Osteoblast (primary cell): ENCODE measurements at regions not wholly inside any gene's neighbourhood (a gene's known extent, or its start where the extent isn't known, plus 50 kb on each side); places are given as distances from the start of the nearest gene placed in this dataset.

Experiments used
- DNase-seq: peaks from one replicate; pipeline ENCODE4 v3.0.0; 2011; ENCODE audit warnings: low spot score, mixed read lengths; ENCODE audit not compliant: insufficient read length; ENCODE audit errors: missing footprints
- H2AFZ ChIP-seq: 2 replicates; pipeline ENCODE4 v1.6.0; 2011; ENCODE audit warnings: mild to moderate bottlenecking, low read length
- H3K27ac ChIP-seq: 2 replicates; pipeline ENCODE4 v1.5.1; 2011; ENCODE audit warnings: mild to moderate bottlenecking, low read depth, low read length, moderate library complexity
- H3K27me3 ChIP-seq: 2 replicates; pipeline ENCODE4 v1.6.0; 2012; ENCODE audit warnings: mild to moderate bottlenecking, control low read depth, inconsistent platforms, low read length, moderate library complexity; ENCODE audit not compliant: insufficient read depth
- H3K36me3 ChIP-seq: 2 replicates; pipeline ENCODE4 v1.5.1; 2011; ENCODE audit warnings: mild to moderate bottlenecking, low read length, control low read depth, moderate library complexity; ENCODE audit not compliant: insufficient read depth
- H3K4me1 ChIP-seq: 2 replicates; pipeline ENCODE4 v1.5.1; 2011; ENCODE audit warnings: mild to moderate bottlenecking, low read length, control low read depth, moderate library complexity; ENCODE audit not compliant: insufficient read depth
- H3K4me2 ChIP-seq: 2 replicates; pipeline ENCODE4 v1.6.0; 2011; ENCODE audit warnings: mild to moderate bottlenecking, low read length; ENCODE audit not compliant: insufficient read depth
- H3K4me3 ChIP-seq: fragments of 200-600 bp; sonication (generic); 3 replicates; pipeline ENCODE4 v1.5.1; 2012; ENCODE audit warnings: mild to moderate bottlenecking, low read length, inconsistent platforms; ENCODE audit not compliant: insufficient read depth
- H3K79me2 ChIP-seq: 2 replicates; pipeline ENCODE4 v1.6.0; 2012; ENCODE audit warnings: mild to moderate bottlenecking, low read length, control low read depth, inconsistent platforms; ENCODE audit not compliant: insufficient read depth
- H3K9me3 ChIP-seq: 2 replicates; pipeline ENCODE4 v1.5.1; 2011; ENCODE audit warnings: low read depth, low read length, control low read depth
- H4K20me1 ChIP-seq: 2 replicates; pipeline ENCODE4 v1.6.0; 2012; ENCODE audit warnings: mild to moderate bottlenecking, low read length, control low read depth; ENCODE audit not compliant: insufficient read depth
- CTCF ChIP-seq: IDR thresholded peaks from 2 replicates; pipeline ENCODE4 v1.5.1; 2011; ENCODE audit warnings: mild to moderate bottlenecking, low read depth, low read length, moderate library complexity; ENCODE audit errors: extremely low read depth

- Histone ChIP-seq H3K4me3 (no peak overlapping the region), H2AFZ (no peak overlapping the region), H3K4me2 (no peak overlapping the region), H4K20me1 (no peaks in the 10 kb centered on the region), H3K9me3 (no peaks in the 10 kb centered on the region), H3K4me1 (no peaks in the 10 kb centered on the region), H3K36me3 (no peaks in the 10 kb centered on the region), H3K27ac (no peak overlapping the region), H3K79me2 (no peaks in the 10 kb centered on the region), H3K27me3 (no peaks in the 10 kb centered on the region)
- DNase-seq = no peak
- TF ChIP-seq CTCF = peak; percentile 43
Observed at GRCh38 chr5:60395712-60396329, 304.1 kb downstream of the DEPDC1B start.

- Histone ChIP-seq H3K4me3 (no peak overlapping the region), H2AFZ (no peak overlapping the region), H3K79me2 (no peaks in the 10 kb centered on the region), H3K36me3 (no peaks in the 10 kb centered on the region), H3K4me1 (no peaks in the 10 kb centered on the region), H3K27ac (no peak overlapping the region), H4K20me1 (no peaks in the 10 kb centered on the region), H3K27me3 (no peaks in the 10 kb centered on the region), H3K9me3 (no peaks in the 10 kb centered on the region), H3K4me2 (no peak overlapping the region)
- DNase-seq = no peak
- no peak for TF ChIP-seq CTCF
Observed at GRCh38 chr5:60387051-60387440, 312.9 kb downstream of the DEPDC1B start.

GRCh38 chr5:60386436-60387050 is 313.4 kb downstream of the DEPDC1B start:
- Histone ChIP-seq H3K36me3 (no peaks in the 10 kb centered on the region), H3K4me1 (no peaks in the 10 kb centered on the region), H3K4me2 (no peak overlapping the region), H2AFZ (no peak overlapping the region), H4K20me1 (no peaks in the 10 kb centered on the region), H3K79me2 (no peaks in the 10 kb centered on the region), H3K27ac (no peak overlapping the region), H3K4me3 (no peak overlapping the region), H3K27me3 (no peaks in the 10 kb centered on the region), H3K9me3 (no peaks in the 10 kb centered on the region)
- TF ChIP-seq CTCF = no peak
- DNase-seq = no peak

GRCh38 chr5:60382716-60383115 is 317.2 kb downstream of the DEPDC1B start:
- Histone ChIP-seq H3K4me2 (no peak overlapping the region), H3K4me3 (no peak overlapping the region), H3K9me3 (no peaks in the 10 kb centered on the region), H3K36me3 (no peaks in the 10 kb centered on the region), H4K20me1 (no peaks in the 10 kb centered on the region), H2AFZ (no peak overlapping the region), H3K27ac (no peak overlapping the region), H3K4me1 (no peaks in the 10 kb centered on the region), H3K27me3 (no peaks in the 10 kb centered on the region), H3K79me2 (no peaks in the 10 kb centered on the region)
- no peak for DNase-seq
- TF ChIP-seq CTCF = peak; percentile 38
